Right lobe of liver (tissue), 4 donors: ENCODE measurements at regions not wholly inside any gene's neighbourhood (a gene's known extent, or its start where the extent isn't known, plus 50 kb on each side); places are given as distances from the start of the nearest gene placed in this dataset.

Experiments used
- CTCF ChIP-seq, 4 donors: fragments of 200-600 bp in 3 of 4; fragments of 450-650 bp in 1 of 4; IDR thresholded peaks; one replicate each; pipeline versions ENCODE4 v1.5.1 to v1.8.0; 2016 to 2022; ENCODE audit warnings: antibody characterized with exemption in 4 of 4, mild to moderate bottlenecking in 2 of 4
- POLR2A ChIP-seq: fragments of 450-650 bp; IDR thresholded peaks from one replicate; pipeline ENCODE4 v1.6.1; 2017; ENCODE audit warnings: antibody characterized with exemption, mild to moderate bottlenecking
- donor health status: DM: no; HTN: no; CAD: no.
- donor health status: DM: no; HTN: no; CAD: no.
- donor health status: DM: no; HTN: yes; CAD: no.

DNA sequence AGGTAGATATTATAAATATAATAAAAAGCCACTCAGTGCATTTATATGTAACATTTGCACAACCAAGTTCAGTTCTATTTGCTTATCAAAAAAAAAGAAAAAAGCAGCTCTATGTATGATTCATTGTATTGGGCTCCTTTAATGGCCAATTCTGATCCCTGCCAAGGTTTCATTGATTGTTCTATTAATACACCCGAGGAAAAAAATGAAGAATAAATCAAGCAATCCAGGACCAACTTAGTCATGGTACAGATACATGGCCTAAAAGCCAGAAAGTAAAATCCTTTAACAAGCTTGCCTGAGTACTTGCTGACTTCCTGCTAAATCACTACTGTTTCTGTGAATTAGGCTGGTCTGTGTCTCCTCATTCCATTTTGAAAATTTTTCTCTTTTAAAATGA is 77.6 kb upstream of the PCDH7 start:
- TF ChIP-seq POLR2A, result no peak
- TF ChIP-seq CTCF (IDR thresholded peaks at IDR 0.05), result no peak
